SK-N-SH (cell line): ENCODE measurements at regions not wholly inside any gene's neighbourhood (a gene's known extent, or its start where the extent isn't known, plus 50 kb on each side); places are given as distances from the start of the nearest gene placed in this dataset.

ENCODE experiments used
- CHD2 ChIP-seq: fragments of 150-350 bp; IDR thresholded peaks from 2 replicates; pipeline ENCODE4 v1.6.1; 2018; ENCODE audit warnings: low read length; ENCODE audit not compliant: partially characterized antibody
- CTCF ChIP-seq: fragments of 200-600 bp; sonication (generic); IDR thresholded peaks from 2 replicates; pipeline ENCODE4 v1.6.1; 2017; ENCODE audit warnings: antibody characterized with exemption, mild to moderate bottlenecking, moderate library complexity
- EP300 ChIP-seq, 2 experiments: IDR thresholded peaks; 2 replicates each; pipeline versions ENCODE4 v1.4.0 to v1.6.1; 2012; ENCODE audit warnings: borderline replicate concordance in 1 of 2, low read depth in 1 of 2, low read length in 1 of 2
- EZH2phosphoT487 ChIP-seq: fragments of 200-600 bp; sonication (generic); IDR thresholded peaks from 2 replicates; pipeline ENCODE4 v1.6.1; 2017; ENCODE audit warnings: low read depth, mixed run types, mild to moderate bottlenecking, antibody characterized with exemption, moderate library complexity, borderline replicate concordance
- MXI1 ChIP-seq: IDR thresholded peaks from 2 replicates; pipeline ENCODE4 v1.6.1; 2012; ENCODE audit warnings: mild to moderate bottlenecking, low read depth, low read length, improper control_type of control experiment
- NRF1 ChIP-seq: IDR thresholded peaks from 2 replicates; pipeline ENCODE4 v1.6.1; 2012; ENCODE audit warnings: low read depth, mild to moderate bottlenecking, low read length
- POLR2AphosphoS5 ChIP-seq: IDR thresholded peaks from 2 replicates; pipeline ENCODE4 v1.6.1; 2012; ENCODE audit warnings: low read depth, low read length
- RAD21 ChIP-seq: IDR thresholded peaks from 2 replicates; pipeline ENCODE4 v1.6.1; 2012; ENCODE audit warnings: mild to moderate bottlenecking, low read length
- RXRA ChIP-seq: IDR thresholded peaks from 2 replicates; pipeline ENCODE4 v1.4.0; 2012; ENCODE audit warnings: low read depth, mild to moderate bottlenecking, borderline replicate concordance
- SMC3 ChIP-seq: IDR thresholded peaks from 2 replicates; pipeline ENCODE4 v1.6.1; 2012; ENCODE audit warnings: low read depth, low read length, improper control_type of control experiment
- TAF1 ChIP-seq: IDR thresholded peaks from 2 replicates; pipeline ENCODE4 v1.6.1; 2012; ENCODE audit warnings: low read depth, mild to moderate bottlenecking, low read length, moderate library complexity, borderline replicate concordance
- YY1 ChIP-seq: IDR thresholded peaks from 2 replicates; pipeline ENCODE4 v1.4.0; 2012; ENCODE audit warnings: low read depth, mild to moderate bottlenecking

- no peak for TF ChIP-seq POLR2AphosphoS5
- no peak for TF ChIP-seq MXI1
- no peak for TF ChIP-seq EZH2phosphoT487
- peak; percentile 72 for TF ChIP-seq CTCF
- TF ChIP-seq EP300 (IDR thresholded peaks at IDR 0.05; ENCODE audit: borderline replicate concordance in 1 of 2, low read depth in 1 of 2, low read length in 1 of 2) = no peak
- TF ChIP-seq NRF1 = no peak
- peak; percentile 28; the same call in 1 of the 2 replicates for TF ChIP-seq SMC3
- no peak for TF ChIP-seq TAF1
- TF ChIP-seq RXRA = no peak
- no peak for TF ChIP-seq YY1
- TF ChIP-seq CHD2 = no peak
- peak; percentile 59 for TF ChIP-seq RAD21
Observed at GRCh38 chrX:86946569-86946968, 571.0 kb upstream of the KLHL4 start.
